IMR-90 (cell line): ENCODE measurements at regions not wholly inside any gene's neighbourhood (a gene's known extent, or its start where the extent isn't known, plus 50 kb on each side); places are given as distances from the start of the nearest gene placed in this dataset.

Experiments used
- BHLHE40 ChIP-seq: fragments of 150-350 bp; IDR thresholded peaks from 2 replicates; pipeline ENCODE4 v1.6.1; 2016; ENCODE audit warnings: mild to moderate bottlenecking, low read depth, low read length
- CEBPB ChIP-seq: IDR thresholded peaks from 2 replicates; pipeline ENCODE4 v1.6.1; 2012; ENCODE audit warnings: low read depth, low read length, improper control_type of control experiment
- CHD1 ChIP-seq: IDR thresholded peaks from 2 replicates; pipeline ENCODE4 v1.6.1; 2012; ENCODE audit warnings: low read depth, low read length, improper control_type of control experiment
- POLR2A ChIP-seq: IDR thresholded peaks from 2 replicates; pipeline ENCODE4 v1.6.1; 2012; ENCODE audit warnings: mild to moderate bottlenecking, low read depth, low read length
- RAD21 ChIP-seq: IDR thresholded peaks from 2 replicates; pipeline ENCODE4 v1.6.1; 2012; ENCODE audit warnings: low read length, improper control_type of control experiment
- RCOR1 ChIP-seq: IDR thresholded peaks from 2 replicates; pipeline ENCODE4 v1.6.1; 2012; ENCODE audit warnings: mild to moderate bottlenecking, low read length, improper control_type of control experiment; ENCODE audit not compliant: insufficient replicate concordance
- SMC3 ChIP-seq: fragments of 150-350 bp; IDR thresholded peaks from 2 replicates; pipeline ENCODE4 v1.6.1; 2016; ENCODE audit warnings: low read depth, mild to moderate bottlenecking, antibody characterized with exemption, low read length, moderate library complexity
- TF ChIP-seq, protein P1 (sequence below): conservative IDR thresholded peaks from 2 replicates; pipeline ENCODE4 v1.5.1; 2012; ENCODE audit warnings: mild to moderate bottlenecking, low read depth, low read length, improper control_type of control experiment

DNA sequence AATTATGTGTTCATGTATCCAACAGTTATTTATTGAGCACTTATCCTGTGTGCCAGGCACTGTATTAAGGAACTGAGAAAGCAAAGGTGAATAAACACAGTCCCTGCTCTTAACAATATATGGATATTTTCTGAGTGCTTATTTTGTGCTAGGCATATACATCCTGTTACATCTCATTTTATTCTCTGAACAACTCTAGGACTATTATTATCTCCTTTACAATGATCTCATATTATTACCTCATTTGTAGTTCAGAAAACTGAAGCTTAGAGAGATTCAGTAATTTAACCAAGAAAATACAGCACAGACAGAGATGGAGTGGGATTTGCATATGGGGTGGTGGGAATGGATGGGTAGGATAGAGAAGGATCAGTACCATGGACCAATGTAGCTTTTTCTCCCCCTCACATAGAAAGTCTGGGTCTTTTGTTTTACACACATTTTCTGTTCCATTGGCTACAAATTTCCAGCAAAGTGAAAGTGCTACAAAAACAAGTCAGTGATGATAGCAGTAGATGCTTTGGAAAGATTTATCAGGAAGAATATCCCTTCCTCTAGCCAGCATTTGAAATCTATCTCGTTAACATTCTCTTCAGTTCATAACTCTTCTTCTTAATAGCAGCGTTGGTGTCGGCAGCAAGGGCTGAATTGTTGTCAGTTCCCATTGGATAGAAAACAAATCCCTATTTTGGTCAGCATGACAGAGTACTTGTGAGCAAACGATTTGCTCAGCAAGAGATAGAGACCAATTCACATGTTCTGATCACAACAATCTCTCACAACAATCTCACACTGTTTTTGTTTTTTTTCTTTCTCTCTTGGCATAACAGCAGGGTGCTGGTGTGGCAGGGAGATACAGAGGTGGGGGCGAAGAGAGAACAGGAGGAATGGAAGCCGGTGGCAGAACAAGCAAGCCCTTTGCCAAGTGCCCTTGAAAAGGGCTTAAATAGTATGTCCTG, 102.2 kb upstream of the KCTD1 start:
- TF ChIP-seq, protein P1, sequence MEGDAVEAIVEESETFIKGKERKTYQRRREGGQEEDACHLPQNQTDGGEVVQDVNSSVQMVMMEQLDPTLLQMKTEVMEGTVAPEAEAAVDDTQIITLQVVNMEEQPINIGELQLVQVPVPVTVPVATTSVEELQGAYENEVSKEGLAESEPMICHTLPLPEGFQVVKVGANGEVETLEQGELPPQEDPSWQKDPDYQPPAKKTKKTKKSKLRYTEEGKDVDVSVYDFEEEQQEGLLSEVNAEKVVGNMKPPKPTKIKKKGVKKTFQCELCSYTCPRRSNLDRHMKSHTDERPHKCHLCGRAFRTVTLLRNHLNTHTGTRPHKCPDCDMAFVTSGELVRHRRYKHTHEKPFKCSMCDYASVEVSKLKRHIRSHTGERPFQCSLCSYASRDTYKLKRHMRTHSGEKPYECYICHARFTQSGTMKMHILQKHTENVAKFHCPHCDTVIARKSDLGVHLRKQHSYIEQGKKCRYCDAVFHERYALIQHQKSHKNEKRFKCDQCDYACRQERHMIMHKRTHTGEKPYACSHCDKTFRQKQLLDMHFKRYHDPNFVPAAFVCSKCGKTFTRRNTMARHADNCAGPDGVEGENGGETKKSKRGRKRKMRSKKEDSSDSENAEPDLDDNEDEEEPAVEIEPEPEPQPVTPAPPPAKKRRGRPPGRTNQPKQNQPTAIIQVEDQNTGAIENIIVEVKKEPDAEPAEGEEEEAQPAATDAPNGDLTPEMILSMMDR, result no peak
- TF ChIP-seq POLR2A, result no peak
- no peak for TF ChIP-seq RAD21
- no peak for TF ChIP-seq CHD1
- TF ChIP-seq RCOR1, result no peak
- no peak for TF ChIP-seq CEBPB
- TF ChIP-seq SMC3, result no peak
- TF ChIP-seq BHLHE40, result no peak
